PC-9 (cell line): ENCODE measurements at regions not wholly inside any gene's neighbourhood (a gene's known extent, or its start where the extent isn't known, plus 50 kb on each side); places are given as distances from the start of the nearest gene placed in this dataset.

ENCODE experiments used
- BruUV-seq: library from RNA; stranded (reverse); fragments of 400-500 nt; replicated peaks from 2 replicates; lab custom pipeline; 2021; lab: Mats Ljungman, UMichigan
- CTCF ChIA-PET: fragments of 300-600 bp; sonication (Branson Sonifier 250); formaldehyde crosslinking; loops from one replicate; lab custom pipeline; 2022; ENCODE audit warnings: antibody characterized with exemption; lab: Charles Lee
- POLR2A ChIA-PET: fragments of 300-600 bp; sonication (Branson Sonifier 250); formaldehyde crosslinking; loops from one replicate; lab custom pipeline; 2022; ENCODE audit warnings: antibody characterized with exemption; ENCODE audit not compliant: unreplicated experiment; lab: Charles Lee
- DNase-seq, 2 experiments: peaks; one replicate each; pipeline versions ENCODE4 v3.0.0 to v3.0.0-alpha.2; 2015 to 2022; ENCODE audit warnings: mixed read lengths in 1 of 2
- H2AFZ ChIP-seq: fragments of 200-600 bp; sonication (generic); 2 replicates; pipeline ENCODE4 v1.8.1; 2017; ENCODE audit warnings: antibody characterized with exemption
- H3F3A ChIP-seq: fragments of 200-600 bp; sonication (generic); 2 replicates; pipeline ENCODE4 v1.8.1; 2017; ENCODE audit warnings: antibody characterized with exemption, mild to moderate bottlenecking, low read depth; ENCODE audit not compliant: insufficient read depth
- H3K27ac ChIP-seq: fragments of 200-600 bp; sonication (generic); 2 replicates; pipeline ENCODE4 v1.6.1; 2016; ENCODE audit warnings: mixed run types
- H3K27me3 ChIP-seq: fragments of 200-600 bp; sonication (generic); 2 replicates; pipeline ENCODE4 v1.6.1; 2016; ENCODE audit warnings: low read depth, mixed run types; ENCODE audit not compliant: insufficient read depth
- H3K36me3 ChIP-seq: fragments of 200-600 bp; sonication (generic); 2 replicates; pipeline ENCODE4 v1.6.1; 2016; ENCODE audit warnings: low read depth, mixed run types
- H3K4me1 ChIP-seq: fragments of 200-600 bp; sonication (generic); replicated peaks from 2 replicates; pipeline ENCODE4 v1.6.1; 2016; ENCODE audit warnings: mixed run types; ENCODE audit not compliant: insufficient read depth
- H3K4me2 ChIP-seq: fragments of 200-600 bp; sonication (generic); 2 replicates; pipeline ENCODE4 v1.6.1; 2017; ENCODE audit warnings: mixed run types
- H3K4me3 ChIP-seq: fragments of 200-600 bp; sonication (generic); 2 replicates; pipeline ENCODE4 v1.6.1; 2016; ENCODE audit warnings: mixed run types
- H3K79me2 ChIP-seq: fragments of 200-600 bp; sonication (generic); 2 replicates; pipeline ENCODE4 v1.6.1; 2017; ENCODE audit warnings: low read depth, mixed run types
- H3K9me2 ChIP-seq: fragments of 200-600 bp; sonication (generic); 2 replicates; pipeline ENCODE4 v1.8.1; 2017; ENCODE audit warnings: mild to moderate bottlenecking; ENCODE audit not compliant: insufficient read depth
- H3K9me3 ChIP-seq: fragments of 200-600 bp; sonication (generic); 2 replicates; pipeline ENCODE4 v1.8.1; 2016; ENCODE audit warnings: low read depth; ENCODE audit not compliant: insufficient read depth
- H4K20me1 ChIP-seq: fragments of 200-600 bp; sonication (generic); 2 replicates; pipeline ENCODE4 v1.8.1; 2017; ENCODE audit not compliant: insufficient read depth
- CTCF ChIP-seq: fragments of 200-600 bp; sonication (generic); conservative IDR thresholded peaks from 2 replicates; pipeline ENCODE4 v1.6.1; 2017; ENCODE audit warnings: mixed run types, antibody characterized with exemption, mild to moderate bottlenecking, moderate library complexity
- EZH2 ChIP-seq: fragments of 200-600 bp; sonication (generic); IDR thresholded peaks from 2 replicates; pipeline ENCODE4 v1.8.0; 2017; ENCODE audit warnings: antibody characterized with exemption, low read depth
- intact Hi-C: fragments of 100-400 bp; cut with micrococcal nuclease; formaldehyde crosslinking; loops from one replicate; pipeline ENCODE4 v1.10.0; 2022; ENCODE audit not compliant: unreplicated experiment

DNA sequence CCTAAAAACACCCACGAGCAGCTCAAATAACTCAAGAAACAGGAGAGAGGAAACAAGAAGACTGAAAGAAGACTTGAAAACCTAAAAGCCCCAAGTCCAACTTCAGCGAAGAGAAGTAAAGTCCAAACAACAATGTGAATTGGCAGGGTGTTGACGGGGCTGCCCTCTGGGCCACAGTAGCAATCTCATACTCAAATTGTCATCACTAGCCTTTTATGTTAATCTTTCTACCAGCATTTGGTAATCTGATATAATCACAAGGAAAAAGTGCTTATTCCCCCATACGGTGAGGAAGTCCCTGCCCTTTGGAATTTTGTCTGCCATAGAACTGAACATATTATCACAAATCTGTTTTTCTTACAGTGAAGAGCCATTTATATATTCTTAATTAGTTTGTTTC is 51.5 kb upstream of the IFNE start:
- H3K4me3 ChIP-seq, result no peak overlapping the region
- intact Hi-C loops, result no loop called here
- ChIA-PET CTCF (no interaction called here), POLR2A (no interaction called here)
- H3K79me2 ChIP-seq, result peaks cover 45% of the 10 kb centered on the region
- H3K36me3 ChIP-seq, result peaks cover 12% of the 10 kb centered on the region; the same call in 1 of the 2 replicates
- H4K20me1 ChIP-seq, result no peaks in the 10 kb centered on the region
- no peak overlapping the region for H3K4me2 ChIP-seq
- no peaks in the 10 kb centered on the region for H3K9me3 ChIP-seq
- H3K27me3 ChIP-seq, result no peaks in the 10 kb centered on the region
- H3K9me2 ChIP-seq, result no peaks in the 10 kb centered on the region
- H3F3A ChIP-seq, result no peaks in the 10 kb centered on the region; the same call in 1 of the 2 replicates
- TF ChIP-seq EZH2 (no peak), CTCF (no peak)
- H3K4me1 ChIP-seq, result no peaks in the 10 kb centered on the region
- no peak for DNase-seq
- no peak overlapping the region for H3K27ac ChIP-seq
- no TSS peak for BruUV-seq
- no peak overlapping the region for H2AFZ ChIP-seq

GRCh38 chr9:21535396-21535795 is 53.3 kb upstream of the IFNE start:
- H3F3A ChIP-seq, result no peaks in the 10 kb centered on the region
- H4K20me1 ChIP-seq, result no peaks in the 10 kb centered on the region
- BruUV-seq, result no TSS peak
- no peaks in the 10 kb centered on the region for H3K9me2 ChIP-seq
- intact Hi-C loops, result no loop called here
- no peaks in the 10 kb centered on the region for H3K9me3 ChIP-seq
- H3K27me3 ChIP-seq, result no peaks in the 10 kb centered on the region
- H3K27ac ChIP-seq, result no peak overlapping the region
- H3K4me1 ChIP-seq, result no peaks in the 10 kb centered on the region
- peaks cover 3% of the 10 kb centered on the region; the same call in 1 of the 2 replicates for H3K36me3 ChIP-seq
- CTCF ChIA-PET, result no interaction called here
- no peak overlapping the region for H3K4me2 ChIP-seq
- peaks cover 42% of the 10 kb centered on the region for H3K79me2 ChIP-seq
- no peak for TF ChIP-seq CTCF
- DNase-seq, result no peak
- no peak overlapping the region for H2AFZ ChIP-seq
- POLR2A ChIA-PET, result interaction anchor here (0.7 kb wide), 1 partner anchor 56 kb away, joined by 3 read pairs; no protein-coding TSS in a partner anchor
- no peak overlapping the region for H3K4me3 ChIP-seq

DNA sequence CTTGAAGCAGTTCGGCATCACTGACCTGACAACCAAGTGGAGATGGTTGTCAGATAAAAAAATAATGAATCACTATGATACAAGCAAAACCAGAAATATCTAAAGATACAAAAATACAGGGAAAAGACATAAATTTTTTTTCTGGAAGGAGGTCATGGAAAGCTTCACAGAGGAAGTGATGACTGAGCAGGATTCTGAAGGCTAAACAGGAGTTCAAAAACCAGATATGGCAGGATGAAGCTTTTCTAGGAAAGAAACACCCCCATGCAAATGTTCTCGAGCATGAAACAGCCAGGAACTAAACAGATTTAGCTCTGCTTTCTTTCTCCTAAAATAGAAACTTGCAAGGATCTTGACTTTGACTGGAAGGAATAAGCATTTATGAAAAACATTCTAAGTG is 60.7 kb upstream of the IFNE start:
- no peaks in the 10 kb centered on the region for H3K9me3 ChIP-seq
- no peak for DNase-seq
- H3K4me2 ChIP-seq, result no peak overlapping the region
- H3K36me3 ChIP-seq, result no peaks in the 10 kb centered on the region
- H3K4me1 ChIP-seq, result no peaks in the 10 kb centered on the region
- POLR2A ChIA-PET, result interaction anchor here (0.6 kb wide), 1 partner anchor 10 kb away, joined by 4 read pairs; no protein-coding TSS in a partner anchor
- H2AFZ ChIP-seq, result no peak overlapping the region
- CTCF ChIA-PET, result no interaction called here
- no TSS peak for BruUV-seq
- H3K9me2 ChIP-seq, result no peaks in the 10 kb centered on the region
- 0 out of 2 replicates have a peak, but pooled peaks cover 7% of the 10 kb centered on the region for H3F3A ChIP-seq
- intact Hi-C loops, result no loop called here
- TF ChIP-seq EZH2 (no peak), CTCF (no peak)
- H4K20me1 ChIP-seq, result no peaks in the 10 kb centered on the region
- 0 out of 2 replicates have a peak overlapping the region, but pooled peaks have one; percentile 9 for H3K27ac ChIP-seq
- no peaks in the 10 kb centered on the region for H3K27me3 ChIP-seq
- H3K4me3 ChIP-seq, result no peak overlapping the region
- peaks cover 58% of the 10 kb centered on the region for H3K79me2 ChIP-seq
